HG03442 (cell line): ENCODE measurements at regions not wholly inside any gene's neighbourhood (a gene's known extent, or its start where the extent isn't known, plus 50 kb on each side); places are given as distances from the start of the nearest gene placed in this dataset.
"Not testable (repeated sequence)": the region's sequence is repeated elsewhere in the genome, so short reads cannot be mapped to it uniquely, and the experiment has no call there.

Experiments used
- ATAC-seq: cut with Tn5 transposase; IDR thresholded peaks from one replicate; pipeline ENCODE4 v1.9.1; 2021; ENCODE audit warnings: mild to moderate bottlenecking, moderate library complexity; ENCODE audit not compliant: unreplicated experiment

DNA sequence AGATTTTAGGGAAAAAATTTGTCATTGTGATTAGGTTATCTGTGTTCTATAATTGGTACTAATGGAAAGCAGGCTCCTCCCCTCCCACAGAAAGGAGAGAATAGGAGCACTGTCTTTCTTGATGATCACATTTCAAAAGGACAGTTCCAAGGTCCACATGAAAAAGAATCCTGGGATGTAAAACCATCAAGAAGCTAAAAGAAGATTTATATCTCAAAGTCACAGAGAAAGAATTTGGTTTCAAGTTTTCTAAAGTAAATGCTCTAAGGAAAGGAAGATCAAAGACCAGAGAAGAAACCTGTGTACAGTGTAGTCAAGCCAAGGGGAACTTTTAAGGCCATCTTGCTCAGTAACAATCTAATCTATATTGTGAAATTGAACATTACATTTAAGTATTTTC, 652.7 kb upstream of the HS3ST5 start:
- ATAC-seq = no peak

DNA sequence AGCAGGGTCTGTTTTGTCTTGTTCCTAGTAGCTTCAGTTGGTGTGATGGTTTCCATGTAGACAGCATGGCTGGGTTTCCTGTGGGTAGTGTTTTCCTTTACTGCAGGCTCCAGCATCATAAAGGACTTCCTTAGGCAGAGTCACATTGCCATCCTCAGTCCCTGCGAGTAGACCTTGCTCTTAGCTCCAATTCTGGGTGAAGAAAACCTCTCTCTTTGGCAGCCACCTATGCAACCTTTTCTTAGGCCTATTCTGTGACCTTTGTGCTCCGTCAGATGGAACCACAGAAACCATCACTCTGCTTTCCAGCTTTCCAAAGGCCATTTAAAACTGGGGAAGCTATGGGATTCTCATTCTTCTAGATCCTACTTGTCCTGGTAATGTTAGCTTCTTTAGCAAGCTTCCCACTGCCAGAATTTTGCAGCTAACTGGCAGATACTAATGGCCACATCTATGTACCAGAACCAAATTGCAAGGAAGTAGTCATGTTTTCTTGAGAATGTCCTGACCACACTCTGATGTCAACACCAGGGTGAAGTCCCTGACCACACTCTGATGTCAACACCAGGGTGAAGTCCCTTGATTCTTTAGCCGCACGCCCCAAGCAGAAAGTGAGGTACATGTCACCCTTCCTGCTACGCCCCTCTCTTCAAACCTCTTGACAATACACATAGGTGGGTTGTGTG, 646.6 kb upstream of the HS3ST5 start:
- peak; percentile 99 for ATAC-seq

DNA sequence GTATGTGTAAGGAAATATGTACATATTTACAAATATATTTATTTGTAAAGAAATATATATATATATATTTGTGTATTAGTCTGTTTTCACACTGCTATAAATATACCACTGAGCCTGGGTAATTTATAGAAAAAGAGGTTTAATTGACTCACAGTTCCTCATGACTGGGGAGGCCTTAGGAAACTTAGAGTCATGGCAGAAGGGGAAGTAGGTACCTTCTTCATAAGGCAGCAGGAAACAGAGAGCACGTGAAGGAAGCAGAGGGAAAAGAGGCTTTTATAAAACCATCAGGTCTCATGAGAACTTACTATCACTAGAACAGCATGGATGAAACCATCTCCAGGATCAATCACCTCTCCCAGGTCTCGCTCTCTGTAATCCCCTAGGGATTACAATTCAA, 644.5 kb upstream of the HS3ST5 start:
- no peak for ATAC-seq

DNA sequence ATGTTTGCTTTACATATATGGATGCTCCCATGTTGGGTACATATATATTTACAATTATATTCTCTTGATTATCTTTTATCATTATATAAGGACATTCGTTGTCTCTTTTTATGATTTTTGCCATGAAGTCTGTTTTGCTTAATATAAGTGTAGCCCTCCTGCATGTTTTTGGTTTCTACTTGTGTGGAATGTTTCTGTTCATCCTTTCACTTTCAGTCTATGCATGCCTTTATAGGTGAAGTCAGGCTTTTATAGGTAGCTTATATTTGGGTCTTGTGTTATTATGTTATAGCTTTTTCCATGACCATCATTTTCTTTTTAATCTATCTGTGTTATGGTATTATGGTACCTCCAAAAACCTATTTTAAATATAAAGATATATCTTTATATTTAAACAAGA, 612.5 kb upstream of the HS3ST5 start:
- ATAC-seq = peak; percentile 55

DNA sequence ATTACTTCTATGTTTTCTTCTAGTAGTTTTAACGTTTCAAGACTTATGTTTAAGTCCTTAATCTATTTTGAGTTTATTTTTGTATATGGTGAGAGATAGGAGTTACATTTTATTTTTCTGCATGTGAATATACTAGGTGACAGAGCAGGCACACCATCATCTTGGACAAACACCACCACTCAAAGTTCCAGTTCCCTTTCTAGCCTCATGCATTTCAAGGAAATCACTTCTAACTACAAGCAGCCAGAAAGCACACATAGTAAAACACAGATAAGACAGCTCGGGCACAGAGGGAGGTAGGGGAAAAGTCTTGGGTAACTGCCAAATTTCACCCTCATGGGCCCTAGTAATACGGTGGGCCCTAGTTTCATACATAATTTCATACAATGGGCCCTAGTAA, 609.4 kb upstream of the HS3ST5 start:
- ATAC-seq = no peak

DNA sequence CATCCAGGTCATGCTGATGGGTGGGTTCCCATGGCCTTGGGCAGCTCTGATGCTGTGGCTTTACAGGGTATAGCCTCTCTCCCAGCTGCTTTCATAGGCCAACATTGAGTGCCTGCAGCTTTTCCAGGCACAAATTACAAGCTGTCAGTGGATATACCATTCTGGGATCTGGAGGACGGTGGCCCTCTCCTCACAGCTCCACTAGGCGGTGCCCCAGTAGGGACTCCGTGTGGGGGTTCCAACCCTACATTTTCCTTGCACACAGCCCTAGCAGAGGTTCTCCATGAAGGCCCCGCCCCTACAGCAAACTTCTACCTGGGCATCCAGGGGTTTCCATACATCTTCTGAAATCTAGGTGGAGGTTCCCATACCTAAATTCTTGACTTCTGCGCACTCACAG, 602.6 kb upstream of the HS3ST5 start:
- no peak for ATAC-seq

DNA sequence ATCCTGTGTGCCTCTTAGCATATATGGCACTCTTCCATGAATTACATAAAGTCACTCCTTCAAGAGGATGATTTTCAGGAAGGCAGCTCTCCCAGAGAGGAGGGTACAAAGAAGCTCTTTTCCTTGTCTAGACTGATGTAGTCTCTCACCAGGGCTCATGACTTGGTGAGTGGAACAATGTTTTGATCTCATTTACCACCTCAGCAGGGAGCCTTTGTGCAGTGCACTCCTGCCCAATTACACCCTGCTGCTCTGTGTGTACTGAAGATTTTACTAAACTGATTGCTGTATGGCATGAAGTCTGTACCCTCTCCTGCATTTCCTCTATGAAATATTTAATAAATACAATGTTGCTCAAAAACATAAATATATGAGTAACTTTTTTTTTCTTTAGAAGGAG, 598.3 kb upstream of the HS3ST5 start:
- no peak for ATAC-seq

DNA sequence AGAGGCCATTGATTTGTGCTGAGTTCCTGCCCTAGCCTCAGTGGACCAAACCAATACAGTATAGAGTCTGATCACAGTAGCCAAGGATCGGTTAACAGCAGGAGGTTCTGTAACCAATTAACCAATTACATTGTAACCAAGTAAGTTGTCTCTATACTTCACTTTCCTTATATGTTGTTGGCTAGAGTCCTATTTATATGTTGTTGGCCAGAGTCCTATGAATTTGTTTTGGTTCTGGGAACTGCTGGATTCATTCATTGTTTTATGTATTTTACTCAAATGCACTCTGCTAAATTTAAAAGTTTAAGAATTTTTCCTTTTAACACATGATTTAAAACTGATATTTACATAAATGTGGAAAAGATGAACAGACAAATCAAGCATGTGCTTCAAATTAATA, 597.4 kb upstream of the HS3ST5 start:
- ATAC-seq = no peak

DNA sequence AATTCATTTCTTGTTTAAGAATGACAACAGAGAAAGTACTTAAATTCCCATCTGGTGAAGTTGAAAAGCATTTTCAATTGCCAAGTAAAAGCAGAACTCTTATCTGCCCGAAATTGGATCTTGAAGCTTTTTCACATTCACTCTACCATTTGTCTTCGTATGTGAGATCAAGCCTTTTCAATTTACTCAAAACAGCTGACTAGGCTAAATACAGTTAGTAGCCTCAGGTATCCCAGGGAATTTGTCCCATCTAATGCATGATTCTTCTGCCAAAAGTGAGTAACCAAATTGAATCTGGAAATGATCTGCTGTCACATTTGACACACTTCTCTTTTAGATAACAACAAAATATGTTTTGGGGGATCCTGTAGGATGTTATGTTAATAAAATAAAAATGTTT, 596.8 kb upstream of the HS3ST5 start:
- ATAC-seq = no peak

DNA sequence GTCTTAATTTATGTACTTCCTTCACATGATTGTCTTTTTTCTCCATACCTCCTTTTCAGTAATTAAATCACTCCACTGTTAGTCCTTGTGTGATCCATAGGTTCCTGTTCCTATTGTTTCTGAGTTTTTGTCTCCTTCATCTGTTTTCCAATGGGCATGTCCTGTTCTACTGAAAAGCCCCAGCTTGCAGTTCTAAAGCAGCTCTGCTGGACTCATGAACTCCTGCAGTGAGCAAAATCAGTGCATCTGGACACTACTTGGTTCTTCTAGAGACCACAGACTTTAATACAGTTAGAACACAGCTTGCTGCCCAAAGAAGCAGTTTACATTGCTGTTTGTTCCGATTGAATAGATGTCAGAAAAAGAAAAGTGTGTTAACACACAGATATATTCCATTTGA, 593.3 kb upstream of the HS3ST5 start:
- ATAC-seq = no peak

DNA sequence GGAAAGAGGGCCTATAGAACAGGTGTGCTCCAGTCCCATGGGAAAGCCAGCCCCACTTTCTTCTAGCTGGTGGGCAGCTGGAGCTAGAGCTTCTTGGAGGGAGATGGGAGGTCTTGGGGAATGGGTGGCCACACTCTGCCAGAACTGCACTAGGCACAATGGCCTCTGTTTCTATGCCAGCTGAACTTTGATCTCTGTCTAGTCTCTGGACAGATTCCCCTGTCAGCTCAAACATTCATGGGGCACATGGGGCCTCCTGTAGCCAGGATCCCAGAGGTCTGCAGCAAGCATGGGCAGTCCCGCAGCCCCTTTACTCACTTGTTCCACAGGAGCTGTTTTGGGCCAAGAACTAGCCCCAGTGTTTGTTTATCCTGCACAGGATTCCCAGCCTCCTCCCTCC, 591.3 kb upstream of the HS3ST5 start:
- no peak for ATAC-seq

DNA sequence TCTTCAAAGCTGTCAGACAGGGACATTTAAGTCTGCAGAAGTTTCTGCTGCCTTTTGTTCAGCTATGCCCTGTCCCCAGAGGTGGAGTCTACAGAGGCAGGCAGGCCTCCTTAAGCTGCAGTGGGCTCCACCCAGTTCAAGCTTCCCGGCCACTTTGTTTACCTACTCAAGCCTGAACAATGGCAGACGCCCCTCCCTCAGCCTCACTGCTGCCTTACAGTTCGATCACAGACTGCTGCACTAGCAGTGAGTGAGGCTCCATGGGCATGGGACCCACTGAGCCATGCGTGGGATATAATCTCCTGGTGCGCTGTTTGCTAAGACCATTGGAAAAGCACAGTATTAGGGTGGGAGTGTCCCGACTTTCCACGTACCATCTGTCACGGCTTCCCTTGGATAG, 585.9 kb upstream of the HS3ST5 start:
- ATAC-seq = not testable (repeated sequence)

DNA sequence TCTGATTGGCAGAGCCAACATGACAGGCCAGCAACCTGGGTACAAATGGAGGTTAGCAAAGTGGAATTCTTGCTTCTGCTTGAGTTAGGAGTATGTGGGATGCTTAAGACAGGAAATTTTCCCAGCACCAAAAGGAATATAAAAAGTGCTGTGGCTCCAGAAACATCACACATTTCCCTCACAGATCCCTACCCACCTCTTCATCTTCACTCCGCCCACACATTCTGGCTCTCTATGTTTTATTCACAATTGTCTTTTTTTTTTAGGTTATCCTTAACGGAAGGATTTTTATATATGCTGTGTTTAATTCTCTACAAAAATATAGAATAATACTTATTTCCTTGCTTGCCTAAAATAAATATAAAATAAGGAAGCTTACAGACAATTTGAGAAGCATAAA, 563.3 kb upstream of the HS3ST5 start:
- no peak for ATAC-seq

DNA sequence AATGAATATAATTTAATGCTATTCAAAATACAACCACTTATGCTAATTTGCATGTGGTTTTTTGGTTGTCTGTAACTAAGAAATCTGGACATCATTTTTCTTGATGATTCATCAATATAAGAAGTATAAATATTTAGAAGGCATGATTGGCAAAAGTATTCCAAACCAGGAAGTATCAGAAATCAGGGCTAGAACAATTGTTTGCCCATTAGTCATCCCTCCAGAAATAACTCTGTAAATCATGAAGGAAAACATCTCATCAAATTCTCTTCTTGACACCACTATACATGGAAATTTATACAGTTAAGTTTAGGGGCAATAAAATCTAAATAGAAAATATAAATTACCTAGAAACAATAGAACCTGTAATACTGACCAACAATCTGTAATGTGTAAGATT, 554.7 kb upstream of the HS3ST5 start:
- no peak for ATAC-seq

DNA sequence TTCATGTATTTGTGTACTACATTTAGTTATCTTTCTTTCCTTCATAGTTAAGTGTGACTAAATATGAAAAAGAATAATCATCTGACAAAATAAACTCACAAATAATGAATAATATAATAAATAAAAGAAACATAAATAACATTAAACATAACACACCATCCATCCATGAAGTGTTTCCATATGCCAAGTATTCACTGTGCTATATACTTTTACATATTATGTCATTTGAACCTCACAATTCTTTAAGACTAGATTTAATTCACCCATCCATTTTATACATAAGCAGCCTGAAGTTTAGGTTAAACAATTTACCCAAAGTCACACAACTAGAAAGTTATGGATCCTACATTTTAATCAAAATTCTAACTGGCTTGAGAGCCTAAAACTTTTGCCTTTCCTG, 549.4 kb upstream of the HS3ST5 start:
- ATAC-seq = no peak

DNA sequence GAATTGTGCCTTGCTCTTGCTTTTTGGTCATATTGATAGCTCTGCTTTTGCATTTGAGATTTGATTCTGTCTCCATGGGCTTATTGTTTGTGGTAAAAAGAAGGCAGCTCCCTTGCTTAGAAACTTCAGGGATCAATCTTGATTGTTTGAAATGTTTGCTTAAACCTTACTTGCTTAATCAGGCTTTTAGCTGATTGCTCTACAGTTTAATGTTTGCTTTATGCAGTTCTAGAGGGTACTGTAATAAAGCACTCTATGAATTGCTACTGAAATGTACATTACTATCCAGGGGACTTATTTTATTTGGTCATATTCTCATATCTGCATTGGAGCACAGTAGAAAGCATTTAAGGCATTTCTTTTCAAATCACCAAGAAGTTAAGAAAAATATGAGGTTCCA, 545.4 kb upstream of the HS3ST5 start:
- no peak for ATAC-seq

DNA sequence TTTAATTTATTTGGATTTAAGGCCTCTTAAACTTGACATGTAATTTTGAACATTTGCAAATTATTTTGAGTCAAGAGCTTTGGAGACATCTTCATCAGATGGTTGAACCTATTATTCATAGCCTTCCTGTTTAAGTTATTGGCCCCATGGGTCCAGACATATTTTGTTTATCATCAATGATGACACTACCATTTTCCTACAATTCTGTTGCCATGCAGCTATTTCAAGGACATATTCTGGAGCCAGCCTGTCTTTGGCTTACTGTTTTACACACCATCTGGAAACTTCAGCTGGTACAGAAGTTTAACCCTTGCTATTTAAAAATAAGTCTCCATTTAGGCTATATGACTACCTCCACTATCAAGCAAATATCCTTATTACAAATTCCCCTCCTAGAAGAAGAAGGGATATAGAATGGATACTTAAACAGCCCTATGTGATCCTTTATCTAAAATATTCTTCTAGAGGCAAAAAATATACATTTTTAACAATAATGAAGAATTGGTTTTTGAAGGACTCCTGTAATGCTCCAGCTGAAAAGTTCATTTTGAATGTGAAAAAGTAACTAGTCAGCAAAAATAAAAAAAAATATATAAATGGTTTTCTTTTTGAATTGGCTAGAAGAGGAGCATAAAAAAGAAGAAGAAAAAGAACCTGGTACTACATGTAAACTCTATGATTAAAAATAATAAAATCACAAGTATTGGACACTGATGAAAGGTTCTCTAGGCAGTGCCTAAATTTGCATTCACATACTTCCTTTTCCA, 544.0 kb upstream of the HS3ST5 start:
- no peak for ATAC-seq

DNA sequence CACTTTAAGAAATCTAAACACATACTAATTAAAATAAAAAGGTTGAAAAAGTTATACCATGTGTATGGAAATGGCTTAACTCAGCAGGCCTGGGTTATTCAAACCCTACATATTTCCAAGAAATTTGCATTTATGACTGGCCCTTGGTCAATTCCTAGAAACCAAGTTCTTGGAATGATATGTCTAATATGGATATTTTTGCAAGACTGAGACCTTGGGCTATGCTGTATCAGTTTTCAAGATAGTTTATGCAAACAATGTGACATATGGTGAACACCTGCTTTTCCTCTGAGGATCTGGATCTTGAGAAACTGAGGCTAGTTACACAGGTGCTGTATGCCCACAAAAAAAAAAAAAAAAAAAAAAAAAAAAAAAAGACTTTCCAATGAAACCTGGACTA, 536.9 kb upstream of the HS3ST5 start:
- ATAC-seq = no peak

DNA sequence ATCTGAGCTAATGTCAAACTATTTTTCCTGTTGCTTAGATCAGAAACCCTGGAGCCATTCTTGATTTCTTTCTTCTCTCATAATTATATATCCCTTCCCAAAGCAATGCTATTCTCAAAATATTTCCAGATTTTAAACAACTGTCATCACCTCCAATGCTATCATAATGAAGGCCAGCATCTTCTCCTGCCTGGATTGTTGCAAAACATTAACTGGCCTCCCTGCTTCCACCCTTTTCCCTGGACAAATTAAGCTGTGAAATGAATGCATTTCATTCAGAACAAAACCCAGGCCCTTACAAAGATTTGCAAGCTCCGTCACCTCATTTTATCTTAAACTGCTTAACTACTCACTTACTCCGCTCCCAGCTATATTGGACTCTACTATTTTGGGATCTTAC, 535.3 kb upstream of the HS3ST5 start:
- ATAC-seq = no peak

DNA sequence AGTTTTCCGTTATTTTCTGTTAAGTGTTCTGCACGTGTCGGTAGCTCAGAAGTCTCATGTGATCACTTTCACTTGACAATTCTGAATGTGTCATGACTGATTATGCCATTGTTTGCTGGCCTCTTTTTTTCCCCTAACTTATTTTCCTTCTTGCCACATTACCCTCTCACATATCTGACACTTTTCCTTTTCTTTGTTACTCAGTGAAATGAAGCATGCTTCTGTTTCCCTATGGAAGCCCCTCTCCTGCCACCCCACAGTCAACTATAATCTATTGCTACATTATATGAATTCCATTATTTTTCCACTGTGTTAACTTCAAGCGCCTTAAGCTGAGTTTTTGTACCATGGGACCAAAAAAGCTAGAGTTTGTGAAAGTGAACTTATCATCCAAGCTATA, 531.6 kb upstream of the HS3ST5 start:
- ATAC-seq = no peak

DNA sequence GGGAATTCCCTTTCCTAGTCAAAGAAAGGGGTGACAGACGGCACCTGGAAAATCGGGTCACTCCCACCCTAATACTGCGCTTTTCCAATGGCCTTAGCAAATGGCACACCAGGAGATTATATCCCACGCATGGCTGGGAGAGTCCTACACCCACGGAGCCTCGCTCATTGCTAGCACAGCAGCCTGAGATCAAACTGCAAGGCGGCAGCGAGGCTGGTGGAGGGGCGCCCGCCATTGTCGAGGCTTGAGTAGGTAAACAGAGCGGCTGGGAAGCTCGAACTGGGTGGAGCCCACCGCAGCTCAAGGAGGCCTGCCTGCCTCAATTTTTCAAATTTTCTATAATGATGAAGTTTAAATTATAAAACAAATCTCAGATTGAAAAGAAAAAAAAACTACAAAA, 522.7 kb upstream of the HS3ST5 start:
- ATAC-seq = not testable (repeated sequence)

DNA sequence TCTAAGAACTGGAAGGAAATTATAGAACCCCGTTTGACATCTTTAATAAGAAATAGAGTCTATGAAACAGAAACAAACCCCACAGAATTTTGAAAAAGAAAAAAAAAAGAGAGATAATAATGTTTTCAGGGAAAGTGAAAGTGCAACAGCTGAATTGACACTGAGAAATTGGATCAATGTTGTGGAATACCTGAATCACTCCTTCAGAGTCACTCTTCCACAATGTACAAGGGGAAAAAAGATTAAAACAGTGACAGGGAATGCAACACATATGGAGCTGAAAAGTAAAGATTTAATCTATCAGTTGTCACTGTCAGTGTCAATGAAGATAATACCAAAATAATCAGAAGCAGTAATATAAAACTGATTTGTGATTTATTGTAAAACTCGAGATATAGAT, 520.8 kb upstream of the HS3ST5 start:
- ATAC-seq = no peak

DNA sequence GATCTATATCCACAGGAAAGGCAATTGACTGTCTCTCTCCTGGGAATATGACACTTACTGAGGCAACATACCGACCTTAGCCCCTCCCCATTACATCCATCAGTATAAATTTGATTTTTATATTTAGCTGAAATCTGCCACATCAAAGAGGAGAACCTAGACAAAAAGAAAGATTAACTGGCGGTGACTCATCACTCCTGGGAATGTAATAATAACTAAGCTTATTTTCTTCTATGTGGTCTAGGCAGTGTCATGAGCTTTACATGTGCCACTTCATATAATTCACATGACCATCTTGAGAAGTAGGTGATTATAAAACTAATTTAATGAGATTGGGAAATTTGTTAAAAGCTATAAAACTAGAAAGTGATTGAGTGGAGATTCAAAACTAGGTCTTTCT, 520.0 kb upstream of the HS3ST5 start:
- no peak for ATAC-seq
